ES-I3 (cell line): ENCODE measurements at regions not wholly inside any gene's neighbourhood (a gene's known extent, or its start where the extent isn't known, plus 50 kb on each side); places are given as distances from the start of the nearest gene placed in this dataset.

Experiments used
- H3K36me3 ChIP-seq: 2 replicates; pipeline ENCODE4 v1.6.1; 2013; ENCODE audit warnings: mild to moderate bottlenecking, low read length, control low read depth, moderate library complexity; ENCODE audit not compliant: insufficient read depth
- H3K4me1 ChIP-seq: 2 replicates; pipeline ENCODE4 v1.6.1; 2013; ENCODE audit warnings: mild to moderate bottlenecking, control low read depth, low read length; ENCODE audit not compliant: insufficient read depth
- H3K9ac ChIP-seq: 2 replicates; pipeline ENCODE4 v1.6.1; 2013; ENCODE audit warnings: low read depth, mild to moderate bottlenecking, low read length, moderate library complexity
- H3K9me3 ChIP-seq: 2 replicates; pipeline ENCODE4 v1.6.1; 2013; ENCODE audit warnings: mild to moderate bottlenecking, low read length, moderate library complexity; ENCODE audit not compliant: control insufficient read depth, insufficient read depth

- Histone ChIP-seq H3K9ac (no peak overlapping the region), H3K4me1 (no peaks in the 10 kb centered on the region), H3K9me3 (no peaks in the 10 kb centered on the region), H3K36me3 (no peaks in the 10 kb centered on the region)
Measured at GRCh38 chr6:14798594-14798982, 447.3 kb upstream of the JARID2 start.

- H3K4me1 ChIP-seq = no peaks in the 10 kb centered on the region
- H3K9me3 ChIP-seq = no peaks in the 10 kb centered on the region
- no peaks in the 10 kb centered on the region for H3K36me3 ChIP-seq
- no peak overlapping the region for H3K9ac ChIP-seq
Measured at GRCh38 chr6:14798996-14799588, 446.8 kb upstream of the JARID2 start.

GRCh38 chr6:14799928-14800327 lies 445.9 kb upstream of the JARID2 start:
- Histone ChIP-seq H3K9ac (no peak overlapping the region), H3K4me1 (no peaks in the 10 kb centered on the region), H3K36me3 (no peaks in the 10 kb centered on the region), H3K9me3 (no peaks in the 10 kb centered on the region; the same call in 1 of the 2 replicates)

- H3K9me3 ChIP-seq = peaks cover 3% of the 10 kb centered on the region; the same call in 1 of the 2 replicates
- H3K4me1 ChIP-seq = no peaks in the 10 kb centered on the region
- H3K36me3 ChIP-seq = no peaks in the 10 kb centered on the region
- H3K9ac ChIP-seq = no peak overlapping the region
Measured at GRCh38 chr6:14802514-14803160, 443.2 kb upstream of the JARID2 start.

- Histone ChIP-seq H3K9ac (no peak overlapping the region), H3K9me3 (peaks cover 13% of the 10 kb centered on the region), H3K4me1 (no peaks in the 10 kb centered on the region), H3K36me3 (no peaks in the 10 kb centered on the region)
Measured at GRCh38 chr6:14804001-14804784, 441.7 kb upstream of the JARID2 start.

GRCh38 chr6:14804785-14805210 lies 441.1 kb upstream of the JARID2 start:
- no peak overlapping the region for H3K9ac ChIP-seq
- no peaks in the 10 kb centered on the region for H3K4me1 ChIP-seq
- no peaks in the 10 kb centered on the region for H3K36me3 ChIP-seq
- H3K9me3 ChIP-seq = peaks cover 13% of the 10 kb centered on the region

GRCh38 chr6:14806101-14806500 lies 439.8 kb upstream of the JARID2 start:
- Histone ChIP-seq H3K9me3 (peaks cover 13% of the 10 kb centered on the region), H3K9ac (no peak overlapping the region), H3K4me1 (no peaks in the 10 kb centered on the region), H3K36me3 (no peaks in the 10 kb centered on the region)

GRCh38 chr6:14807130-14807529 lies 438.7 kb upstream of the JARID2 start:
- Histone ChIP-seq H3K9me3 (peaks cover 13% of the 10 kb centered on the region), H3K4me1 (0 out of 2 replicates have a peak, but pooled peaks cover 3% of the 10 kb centered on the region), H3K9ac (no peak overlapping the region), H3K36me3 (no peaks in the 10 kb centered on the region)

GRCh38 chr6:14807971-14808370 lies 437.9 kb upstream of the JARID2 start:
- Histone ChIP-seq H3K9me3 (peaks cover 13% of the 10 kb centered on the region), H3K9ac (no peak overlapping the region), H3K36me3 (no peaks in the 10 kb centered on the region), H3K4me1 (0 out of 2 replicates have a peak, but pooled peaks cover 3% of the 10 kb centered on the region)

GRCh38 chr6:14810021-14810420 lies 435.8 kb upstream of the JARID2 start:
- no peaks in the 10 kb centered on the region for H3K36me3 ChIP-seq
- 0 out of 2 replicates have a peak, but pooled peaks cover 3% of the 10 kb centered on the region for H3K4me1 ChIP-seq
- peaks cover 13% of the 10 kb centered on the region for H3K9me3 ChIP-seq
- H3K9ac ChIP-seq = no peak overlapping the region

- no peaks in the 10 kb centered on the region for H3K36me3 ChIP-seq
- 0 out of 2 replicates have a peak, but pooled peaks cover 3% of the 10 kb centered on the region for H3K4me1 ChIP-seq
- peaks cover 13% of the 10 kb centered on the region for H3K9me3 ChIP-seq
- no peak overlapping the region for H3K9ac ChIP-seq
Measured at GRCh38 chr6:14811775-14812428, 434.0 kb upstream of the JARID2 start.

- no peaks in the 10 kb centered on the region for H3K9me3 ChIP-seq
- 0 out of 2 replicates have a peak, but pooled peaks cover 3% of the 10 kb centered on the region for H3K4me1 ChIP-seq
- no peaks in the 10 kb centered on the region for H3K36me3 ChIP-seq
- no peak overlapping the region for H3K9ac ChIP-seq
Measured at GRCh38 chr6:14814016-14814415, 431.9 kb upstream of the JARID2 start.

GRCh38 chr6:14816116-14816859 lies 429.6 kb upstream of the JARID2 start:
- 0 out of 2 replicates have a peak, but pooled peaks cover 3% of the 10 kb centered on the region for H3K4me1 ChIP-seq
- H3K9me3 ChIP-seq = no peaks in the 10 kb centered on the region
- no peak overlapping the region for H3K9ac ChIP-seq
- H3K36me3 ChIP-seq = no peaks in the 10 kb centered on the region

- no peak overlapping the region for H3K9ac ChIP-seq
Measured at GRCh38 chr6:14817074-14817473, 428.8 kb upstream of the JARID2 start.

More at GRCh38 chr6:14817074-14817473, 428.8 kb upstream of the JARID2 start:
- no peaks in the 10 kb centered on the region for H3K9me3 ChIP-seq
- H3K4me1 ChIP-seq = no peaks in the 10 kb centered on the region
- H3K36me3 ChIP-seq = no peaks in the 10 kb centered on the region
